GM10266 (cell line): ENCODE measurements at regions not wholly inside any gene's neighbourhood (a gene's known extent, or its start where the extent isn't known, plus 50 kb on each side); places are given as distances from the start of the nearest gene placed in this dataset.

ENCODE experiments used
- DNase-seq: peaks from one replicate; pipeline ENCODE4 v3.0.0; 2012; ENCODE audit errors: extremely low spot score
- TF ChIP-seq, protein P1 (sequence below): IDR thresholded peaks from 2 replicates; pipeline ENCODE4 v1.5.1; 2012; ENCODE audit warnings: mild to moderate bottlenecking, low read depth; ENCODE audit not compliant: control insufficient read depth, insufficient read depth; ENCODE audit errors: missing control alignments

DNA sequence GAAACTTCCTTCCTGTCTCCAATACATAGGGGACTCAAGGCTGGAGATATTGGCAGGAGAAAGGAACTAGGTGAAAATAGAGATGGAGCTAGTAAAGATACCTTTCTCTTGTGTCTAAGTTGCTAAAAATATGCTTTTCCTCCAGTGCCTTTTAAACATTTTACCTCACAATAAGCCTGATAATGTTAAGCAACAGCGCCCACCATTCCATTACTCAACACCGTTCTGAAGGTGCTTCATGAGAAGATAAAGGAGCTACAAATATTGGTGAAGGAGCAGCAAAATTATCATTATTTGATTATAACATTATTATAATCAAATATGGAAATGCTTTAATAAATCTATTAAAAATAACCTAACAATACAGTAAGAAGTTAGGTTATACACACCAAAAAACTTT lies 83.6 kb upstream of the BARX2 start:
- DNase-seq = no peak
- TF ChIP-seq, protein P1, sequence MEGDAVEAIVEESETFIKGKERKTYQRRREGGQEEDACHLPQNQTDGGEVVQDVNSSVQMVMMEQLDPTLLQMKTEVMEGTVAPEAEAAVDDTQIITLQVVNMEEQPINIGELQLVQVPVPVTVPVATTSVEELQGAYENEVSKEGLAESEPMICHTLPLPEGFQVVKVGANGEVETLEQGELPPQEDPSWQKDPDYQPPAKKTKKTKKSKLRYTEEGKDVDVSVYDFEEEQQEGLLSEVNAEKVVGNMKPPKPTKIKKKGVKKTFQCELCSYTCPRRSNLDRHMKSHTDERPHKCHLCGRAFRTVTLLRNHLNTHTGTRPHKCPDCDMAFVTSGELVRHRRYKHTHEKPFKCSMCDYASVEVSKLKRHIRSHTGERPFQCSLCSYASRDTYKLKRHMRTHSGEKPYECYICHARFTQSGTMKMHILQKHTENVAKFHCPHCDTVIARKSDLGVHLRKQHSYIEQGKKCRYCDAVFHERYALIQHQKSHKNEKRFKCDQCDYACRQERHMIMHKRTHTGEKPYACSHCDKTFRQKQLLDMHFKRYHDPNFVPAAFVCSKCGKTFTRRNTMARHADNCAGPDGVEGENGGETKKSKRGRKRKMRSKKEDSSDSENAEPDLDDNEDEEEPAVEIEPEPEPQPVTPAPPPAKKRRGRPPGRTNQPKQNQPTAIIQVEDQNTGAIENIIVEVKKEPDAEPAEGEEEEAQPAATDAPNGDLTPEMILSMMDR = no peak

DNA sequence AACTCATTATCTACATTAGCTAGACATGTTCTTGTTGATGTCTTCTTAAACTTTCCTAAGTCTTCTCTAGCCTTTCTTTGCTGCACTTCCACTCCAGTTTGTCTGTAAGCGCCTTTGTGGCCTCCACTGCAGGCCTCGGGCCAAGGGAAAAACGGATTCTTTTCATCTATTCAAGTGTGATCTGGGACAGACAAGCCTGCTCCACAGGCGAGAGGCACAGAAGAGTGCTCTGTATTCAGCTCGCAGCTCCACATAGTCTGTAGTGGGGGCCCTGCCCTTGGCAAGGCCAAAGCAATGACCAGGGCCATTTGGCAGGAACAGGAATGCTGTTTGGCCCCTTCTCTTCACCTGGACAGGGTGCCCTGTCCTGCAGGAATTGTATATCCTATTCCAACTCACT lies 84.1 kb upstream of the BARX2 start:
- TF ChIP-seq, protein P1 = no peak
- no peak for DNase-seq

DNA sequence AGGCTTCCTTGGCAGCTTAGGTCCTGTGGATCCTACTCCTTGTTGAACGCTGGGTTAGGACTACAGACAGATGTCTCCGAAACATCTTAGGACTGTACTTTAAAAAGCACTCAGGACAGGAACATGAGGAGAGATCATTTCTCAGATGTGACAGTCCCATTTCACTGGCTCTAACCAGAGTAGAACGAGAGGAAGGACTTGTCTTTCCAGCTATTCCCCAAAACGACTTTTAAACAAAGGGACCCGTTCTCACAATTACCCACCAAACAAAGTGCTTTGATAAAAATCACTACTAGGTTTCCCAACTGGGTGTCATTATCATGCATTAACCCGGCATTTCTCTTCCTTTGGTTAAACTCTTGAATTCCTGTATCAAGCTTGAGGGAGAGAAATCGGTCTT lies 84.7 kb upstream of the BARX2 start:
- TF ChIP-seq, protein P1 = no peak

DNA sequence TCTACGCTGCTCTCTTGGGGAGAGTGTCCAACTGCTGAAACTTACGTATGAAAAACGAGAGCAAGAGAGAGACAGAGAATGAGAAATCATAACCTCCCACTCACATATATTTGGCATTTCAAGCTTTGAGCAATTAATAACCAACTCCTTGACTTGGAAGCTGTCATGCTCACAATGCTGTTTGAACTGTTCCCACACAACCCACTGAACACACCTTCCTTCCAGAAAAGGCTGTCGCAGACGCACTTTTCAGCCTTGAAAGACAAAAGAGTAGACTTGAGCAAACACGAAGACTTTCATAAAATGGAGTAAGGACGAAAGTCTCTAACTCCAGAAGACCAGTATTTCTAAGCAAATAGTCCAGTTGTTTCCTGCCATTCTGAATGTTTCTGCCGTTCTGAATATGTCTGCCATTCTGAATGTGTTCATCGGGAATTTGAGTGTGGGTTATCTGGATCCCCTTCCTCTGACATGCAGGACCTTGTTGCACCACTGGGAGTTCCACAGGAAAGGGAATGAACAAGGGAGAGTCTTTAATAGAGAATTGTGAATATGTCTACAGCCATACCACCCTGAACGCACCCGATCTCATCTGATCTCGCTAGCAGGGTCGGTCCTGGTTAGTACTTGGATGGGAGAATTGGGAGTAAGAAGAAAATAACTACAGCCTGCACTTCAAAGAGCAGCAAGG lies 86.2 kb upstream of the BARX2 start:
- TF ChIP-seq, protein P1 = no peak
- no peak for DNase-seq

More for the DNA sequence above, 84.7 kb upstream of the BARX2 start:
- DNase-seq = no peak

DNA sequence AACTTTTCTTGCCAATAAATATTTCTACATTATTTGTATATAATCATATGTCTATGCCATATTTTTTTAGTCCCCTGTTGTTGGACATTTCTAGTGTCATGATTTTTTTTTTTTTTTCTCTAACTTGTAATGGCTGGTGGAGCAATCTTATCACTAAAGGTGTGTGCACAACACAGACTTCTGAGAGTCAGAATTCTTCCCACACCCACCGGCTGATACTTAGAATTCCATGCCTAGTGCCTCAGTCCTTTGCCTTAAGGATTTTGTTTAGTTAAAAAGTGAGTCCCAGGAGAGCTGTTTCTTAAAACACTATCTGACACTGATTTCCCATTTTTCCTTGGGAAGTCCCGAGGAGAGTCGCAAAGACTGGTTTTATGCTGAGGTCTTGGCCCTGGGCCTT lies 87.7 kb upstream of the BARX2 start:
- no peak for DNase-seq
- TF ChIP-seq, protein P1 = no peak

DNA sequence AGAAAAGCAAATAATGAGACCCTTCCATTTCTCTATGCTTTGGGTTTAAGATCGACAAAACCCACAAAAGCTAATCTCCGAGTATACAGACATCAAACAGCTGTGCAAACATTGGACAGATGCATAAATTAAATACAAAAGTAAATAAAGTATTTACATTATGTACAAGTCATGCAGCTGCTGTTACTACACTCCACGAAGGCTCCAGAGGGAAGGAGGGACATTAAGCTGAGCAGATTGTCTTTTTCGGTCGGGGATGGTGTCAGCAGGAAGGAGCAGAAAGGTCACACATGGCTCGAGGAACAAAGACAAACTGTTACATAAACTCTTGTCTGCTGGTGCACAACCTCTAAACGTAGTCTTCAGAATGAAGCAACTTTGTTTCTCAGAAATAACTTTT lies 88.8 kb upstream of the BARX2 start:
- TF ChIP-seq, protein P1 = no peak
- DNase-seq = no peak

DNA sequence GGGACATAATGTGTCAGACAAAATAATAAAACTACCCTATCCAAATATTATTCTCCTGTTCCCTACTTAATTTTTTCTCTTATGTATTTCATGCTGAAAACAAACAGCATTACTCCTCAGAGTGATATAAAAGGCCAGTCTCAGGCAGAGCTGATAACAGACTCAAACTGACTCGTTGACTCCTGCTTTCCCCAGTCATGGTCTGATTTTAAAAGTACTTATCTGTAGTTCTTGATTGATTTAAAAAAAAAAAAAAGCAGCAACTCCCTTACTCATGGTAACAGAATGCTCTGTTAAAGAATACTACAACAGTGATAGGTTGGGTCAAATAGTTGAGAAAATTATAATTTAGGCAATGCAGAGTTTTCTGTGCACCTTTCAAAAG lies 90.3 kb upstream of the BARX2 start:
- DNase-seq = no peak
- TF ChIP-seq, protein P1 = no peak
